HG02885 (cell line): ENCODE measurements at regions not wholly inside any gene's neighbourhood (a gene's known extent, or its start where the extent isn't known, plus 50 kb on each side); places are given as distances from the start of the nearest gene placed in this dataset.
"Not testable (repeated sequence)": the region's sequence is repeated elsewhere in the genome, so short reads cannot be mapped to it uniquely, and the experiment has no call there.

ENCODE experiments used
- ATAC-seq: cut with Tn5 transposase; IDR thresholded peaks from one replicate; pipeline ENCODE4 v1.9.1; 2021; ENCODE audit warnings: mild to moderate bottlenecking; ENCODE audit not compliant: unreplicated experiment, poor library complexity

- not testable (repeated sequence) for ATAC-seq
Measured at GRCh38 chr6:144507772-144508312, 222.7 kb downstream of the UTRN start.

GRCh38 chr6:144510859-144511258 lies 225.7 kb downstream of the UTRN start:
- no peak for ATAC-seq

- ATAC-seq, result no peak
Measured at GRCh38 chr6:144515761-144516160, 230.6 kb downstream of the UTRN start.

- ATAC-seq, result no peak
Measured at GRCh38 chr6:144519426-144519825, 234.3 kb downstream of the UTRN start.

GRCh38 chr6:144528743-144529425 lies 243.7 kb downstream of the UTRN start:
- ATAC-seq, result no peak

GRCh38 chr6:144530118-144530517 lies 245.0 kb downstream of the UTRN start:
- no peak for ATAC-seq

GRCh38 chr6:144532238-144532637 lies 247.1 kb downstream of the UTRN start:
- not testable (repeated sequence) for ATAC-seq

- no peak for ATAC-seq
Measured at GRCh38 chr6:144534180-144534579, 249.0 kb downstream of the UTRN start.

GRCh38 chr6:144535630-144536029 lies 250.5 kb downstream of the UTRN start:
- ATAC-seq, result no peak

- ATAC-seq, result no peak
Measured at GRCh38 chr6:144536079-144536478, 250.9 kb downstream of the UTRN start.

- no peak for ATAC-seq
Measured at GRCh38 chr6:144543006-144543871, 258.1 kb downstream of the UTRN start.

GRCh38 chr6:144544266-144544830 lies 259.2 kb downstream of the UTRN start:
- peak; percentile 79 for ATAC-seq

- no peak for ATAC-seq
Measured at GRCh38 chr6:144546807-144547206, 261.7 kb downstream of the UTRN start.

GRCh38 chr6:144547409-144547808 lies 262.3 kb downstream of the UTRN start:
- ATAC-seq, result no peak

GRCh38 chr6:144548536-144548935 lies 263.4 kb downstream of the UTRN start:
- no peak for ATAC-seq

- no peak for ATAC-seq
Measured at GRCh38 chr6:144549837-144550747, 265.0 kb downstream of the UTRN start.

GRCh38 chr6:144551339-144551738 lies 266.2 kb downstream of the UTRN start:
- ATAC-seq, result no peak

- ATAC-seq, result no peak
Measured at GRCh38 chr6:144555066-144555465, 269.9 kb downstream of the UTRN start.

- ATAC-seq, result no peak
Measured at GRCh38 chr6:144559865-144560593, 274.9 kb downstream of the UTRN start.
